ENCODE measurements at regions not wholly inside any gene's neighbourhood (a gene's known extent, or its start where the extent isn't known, plus 50 kb on each side); places are given as distances from the start of the nearest gene placed in this dataset.

DNA sequence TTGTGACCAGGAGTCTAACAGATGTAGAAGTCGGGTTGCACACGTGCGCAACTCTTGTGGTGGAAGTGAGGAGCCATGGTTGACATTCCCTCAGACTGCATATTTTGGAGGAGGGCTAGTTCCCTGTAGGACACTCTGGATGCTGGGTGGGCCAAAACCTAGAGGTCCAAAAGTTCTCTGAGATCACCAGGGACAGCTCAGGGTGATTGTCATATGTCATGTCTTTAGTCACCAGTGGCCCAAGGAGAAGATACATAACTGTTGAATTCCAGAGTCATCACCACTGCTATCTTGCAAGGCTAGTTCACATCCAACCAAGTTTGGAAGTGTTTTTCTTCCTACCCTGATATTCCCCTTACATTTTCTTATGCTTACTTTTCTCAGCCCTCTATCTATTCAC, 95.2 kb upstream of the C3orf80 start:
- no peak for TF ChIP-seq ZNF274 (IDR thresholded peaks at IDR 0.05; ENCODE audit: low read depth, low read length)
- H3K4me3 ChIP-seq (ENCODE audit: low read length), result no peak overlapping the region

GRCh38 chr3:160130950-160131349, 94.3 kb upstream of the C3orf80 start:
- H3K4me3 ChIP-seq (ENCODE audit: low read length), result no peak overlapping the region
- TF ChIP-seq ZNF274 (IDR thresholded peaks at IDR 0.05; ENCODE audit: low read depth, low read length), result no peak

DNA sequence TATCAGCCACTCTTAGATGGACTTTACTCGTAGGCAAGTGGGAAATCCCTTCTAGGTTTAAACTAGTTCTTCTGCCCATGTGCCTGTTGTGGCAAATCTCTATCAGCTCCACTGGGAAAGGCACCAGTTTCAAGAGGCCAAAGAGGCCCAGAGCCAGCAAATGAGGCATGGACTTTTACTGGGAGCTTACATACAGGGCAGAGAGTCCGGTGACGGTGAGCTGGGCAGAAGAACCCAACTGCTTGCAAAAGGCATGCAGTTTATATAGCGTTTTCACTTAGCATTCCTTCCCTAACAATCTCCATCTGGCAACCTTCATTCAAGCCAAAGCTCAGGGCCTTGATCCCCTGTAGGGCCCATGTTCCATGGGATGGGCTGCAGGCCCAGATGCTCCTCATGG, 93.0 kb upstream of the C3orf80 start:
- no peak for TF ChIP-seq ZNF274 (IDR thresholded peaks at IDR 0.05; ENCODE audit: low read depth, low read length)
- no peak overlapping the region for H3K4me3 ChIP-seq (ENCODE audit: low read length)

- no peak for TF ChIP-seq ZNF274 (IDR thresholded peaks at IDR 0.05; ENCODE audit: low read depth, low read length)
- no peak overlapping the region for H3K4me3 ChIP-seq (ENCODE audit: low read length)
Observed at GRCh38 chr3:160133757-160134156, 91.5 kb upstream of the C3orf80 start.

GRCh38 chr3:160134454-160134853, 90.8 kb upstream of the C3orf80 start:
- TF ChIP-seq ZNF274 (IDR thresholded peaks at IDR 0.05; ENCODE audit: low read depth, low read length), result no peak
- no peak overlapping the region for H3K4me3 ChIP-seq (ENCODE audit: low read length)

DNA sequence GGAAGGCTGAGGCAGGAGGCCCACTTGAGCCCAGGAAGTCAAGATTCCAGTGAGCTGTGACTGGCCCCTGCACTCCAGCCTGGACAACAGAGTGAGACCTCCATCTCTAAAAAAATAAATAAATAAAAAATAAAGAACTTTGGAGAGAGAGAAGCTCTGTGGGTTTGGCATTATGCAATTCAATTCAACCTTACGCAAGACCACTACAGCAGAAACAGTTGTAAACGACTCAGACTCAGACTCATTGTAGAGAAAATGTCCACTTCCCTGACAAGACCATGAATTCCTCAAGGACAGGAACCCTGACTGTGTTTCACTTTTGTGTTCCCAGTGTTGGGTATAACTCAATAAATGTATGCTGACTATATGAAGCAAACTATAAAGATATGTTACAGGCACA, 90.3 kb upstream of the C3orf80 start:
- H3K4me3 ChIP-seq (ENCODE audit: low read length), result no peak overlapping the region
- no peak for TF ChIP-seq ZNF274 (IDR thresholded peaks at IDR 0.05; ENCODE audit: low read depth, low read length)

DNA sequence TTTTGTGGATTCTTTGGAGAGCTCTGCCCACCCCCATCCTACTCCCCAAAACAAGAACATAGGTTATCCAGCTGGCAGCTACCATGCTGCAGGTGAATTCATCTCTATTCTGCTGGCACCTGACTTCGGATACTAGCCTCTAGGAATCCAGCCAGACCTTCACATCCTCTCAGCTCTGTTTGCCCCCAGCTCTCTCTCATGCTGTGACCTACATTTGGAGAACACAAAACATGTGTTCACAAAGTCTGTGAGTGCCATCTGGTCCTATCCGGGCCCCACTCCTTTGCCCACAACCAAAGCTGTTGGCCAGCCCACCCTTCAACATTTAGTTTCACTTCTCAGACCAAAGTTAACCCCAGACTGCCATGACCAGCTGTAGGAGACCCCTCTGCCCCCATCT, 89.4 kb upstream of the C3orf80 start:
- TF ChIP-seq ZNF274 (IDR thresholded peaks at IDR 0.05; ENCODE audit: low read depth, low read length), result no peak

DNA sequence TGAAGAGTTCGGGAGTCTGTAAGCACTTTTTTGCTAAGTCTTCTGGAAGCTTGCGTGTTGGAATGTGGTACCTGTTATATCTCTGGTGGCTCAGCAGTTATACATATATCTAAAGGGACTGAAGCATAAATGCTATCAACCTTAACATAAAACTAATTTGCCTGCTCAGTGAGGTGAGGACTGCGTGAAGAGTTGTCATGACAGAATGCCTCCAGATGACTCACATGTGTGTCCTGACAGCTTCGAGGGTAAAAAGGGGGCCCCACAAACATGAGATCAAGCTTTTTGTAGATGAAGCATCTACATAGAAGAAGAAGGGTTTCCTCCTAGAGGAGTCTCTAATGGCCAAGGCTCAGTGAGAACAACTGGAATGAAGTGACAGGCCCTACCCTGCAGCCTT, 88.8 kb upstream of the C3orf80 start:
- TF ChIP-seq ZNF274 (IDR thresholded peaks at IDR 0.05; ENCODE audit: low read depth, low read length), result no peak
- no peak overlapping the region for H3K4me3 ChIP-seq (ENCODE audit: low read length)

More for the DNA sequence above, 89.4 kb upstream of the C3orf80 start:
- H3K4me3 ChIP-seq (ENCODE audit: low read length), result no peak overlapping the region

- TF ChIP-seq ZNF274 (IDR thresholded peaks at IDR 0.05; ENCODE audit: low read depth, low read length), result no peak
- H3K4me3 ChIP-seq (ENCODE audit: low read length), result no peak overlapping the region
Observed at GRCh38 chr3:160139291-160139690, 85.9 kb upstream of the C3orf80 start.

DNA sequence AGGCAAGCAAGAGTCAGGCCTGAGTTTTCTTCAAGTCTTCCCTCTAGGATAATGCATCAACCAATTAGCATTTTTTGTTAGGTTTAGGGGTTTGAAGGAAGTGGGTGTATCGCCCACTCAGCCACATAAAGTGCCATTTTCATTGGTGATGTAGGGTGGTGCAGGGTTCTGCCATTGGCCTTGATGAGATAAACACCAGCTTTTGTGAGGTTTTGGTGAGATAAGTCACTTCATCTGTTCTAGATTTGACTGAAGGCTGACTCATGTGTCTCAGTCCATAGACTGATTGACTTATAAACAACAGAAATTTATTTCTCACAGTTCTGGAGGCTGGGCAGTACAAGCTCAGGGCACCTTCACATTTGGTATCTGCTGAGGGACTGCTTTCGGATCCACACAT, 84.5 kb upstream of the C3orf80 start:
- TF ChIP-seq ZNF274 (IDR thresholded peaks at IDR 0.05; ENCODE audit: low read depth, low read length), result no peak
- H3K4me3 ChIP-seq (ENCODE audit: low read length), result no peak overlapping the region

DNA sequence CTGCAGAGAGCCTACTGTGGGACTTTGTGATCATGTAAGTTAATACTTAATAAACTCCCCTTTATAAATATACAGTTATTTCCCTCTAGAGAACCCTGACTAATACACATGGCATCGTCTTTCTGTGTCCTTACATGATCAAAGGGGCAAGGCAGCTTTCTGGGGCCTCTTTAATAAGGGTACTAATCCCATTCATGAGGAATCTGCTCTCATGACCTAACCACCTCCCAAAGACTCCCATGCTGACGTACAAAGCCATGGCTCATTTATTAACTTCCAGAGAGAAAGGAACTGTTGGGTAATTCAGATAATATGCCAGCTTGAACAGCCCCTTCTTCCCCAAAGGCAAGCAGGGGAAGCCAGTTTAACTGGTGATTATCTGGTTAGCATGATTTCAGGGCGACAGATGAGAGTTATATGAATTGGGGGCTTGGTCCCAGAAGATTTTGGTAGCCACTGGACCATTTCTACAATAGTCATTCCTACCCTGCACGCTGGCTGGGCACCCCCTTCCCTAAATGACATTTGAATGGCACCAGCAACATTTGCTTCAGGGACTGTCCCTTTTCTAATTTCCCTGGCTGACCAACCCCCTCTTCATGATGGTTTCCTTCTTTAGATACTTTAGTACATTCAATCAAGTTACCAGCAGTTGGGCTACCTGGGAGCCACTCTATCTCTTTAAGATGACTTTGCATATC, 83.6 kb upstream of the C3orf80 start:
- TF ChIP-seq ZNF274 (IDR thresholded peaks at IDR 0.05; ENCODE audit: low read depth, low read length), result no peak
- H3K4me3 ChIP-seq (ENCODE audit: low read length), result no peak overlapping the region

- no peak for TF ChIP-seq ZNF274 (IDR thresholded peaks at IDR 0.05; ENCODE audit: low read depth, low read length)
Observed at GRCh38 chr3:160143482-160143881, 81.7 kb upstream of the C3orf80 start.

GRCh38 chr3:160150066-160150465, 75.2 kb upstream of the C3orf80 start:
- H3K4me3 ChIP-seq (ENCODE audit: low read length), result no peak overlapping the region
- TF ChIP-seq ZNF274 (IDR thresholded peaks at IDR 0.05; ENCODE audit: low read depth, low read length), result no peak

More at GRCh38 chr3:160143482-160143881, 81.7 kb upstream of the C3orf80 start:
- no peak overlapping the region for H3K4me3 ChIP-seq (ENCODE audit: low read length)

DNA sequence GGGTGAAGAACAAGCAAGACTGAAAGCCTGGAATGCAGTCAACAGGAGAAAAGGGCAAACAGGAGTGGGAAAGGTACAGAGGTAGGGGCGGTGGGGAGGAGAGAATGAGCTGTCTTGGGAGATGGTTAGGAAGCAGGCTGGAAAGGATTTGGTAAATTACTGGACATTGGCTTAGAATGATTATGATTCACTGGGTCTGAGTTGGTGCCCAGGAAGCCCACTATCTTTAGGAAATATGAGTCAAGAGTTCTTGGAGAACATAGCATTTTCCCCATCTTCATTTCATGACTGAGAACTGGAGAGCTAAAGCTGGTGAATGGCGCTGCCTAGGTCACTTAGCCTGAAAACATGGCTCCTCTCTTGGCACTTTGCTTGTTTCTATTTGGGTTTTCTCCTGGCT, 74.7 kb upstream of the C3orf80 start:
- H3K4me3 ChIP-seq (ENCODE audit: low read length), result no peak overlapping the region
- TF ChIP-seq ZNF274 (IDR thresholded peaks at IDR 0.05; ENCODE audit: low read depth, low read length), result no peak

- H3K4me3 ChIP-seq (ENCODE audit: low read length), result no peak overlapping the region
- no peak for TF ChIP-seq ZNF274 (IDR thresholded peaks at IDR 0.05; ENCODE audit: low read depth, low read length)
Observed at GRCh38 chr3:160152638-160153037, 72.6 kb upstream of the C3orf80 start.

- TF ChIP-seq ZNF274 (IDR thresholded peaks at IDR 0.05; ENCODE audit: low read depth, low read length), result no peak
- H3K4me3 ChIP-seq (ENCODE audit: low read length), result no peak overlapping the region
Observed at GRCh38 chr3:160154033-160154432, 71.2 kb upstream of the C3orf80 start.
